ENCODE measurements at regions not wholly inside any gene's neighbourhood (a gene's known extent, or its start where the extent isn't known, plus 50 kb on each side); places are given as distances from the start of the nearest gene placed in this dataset.

DNA sequence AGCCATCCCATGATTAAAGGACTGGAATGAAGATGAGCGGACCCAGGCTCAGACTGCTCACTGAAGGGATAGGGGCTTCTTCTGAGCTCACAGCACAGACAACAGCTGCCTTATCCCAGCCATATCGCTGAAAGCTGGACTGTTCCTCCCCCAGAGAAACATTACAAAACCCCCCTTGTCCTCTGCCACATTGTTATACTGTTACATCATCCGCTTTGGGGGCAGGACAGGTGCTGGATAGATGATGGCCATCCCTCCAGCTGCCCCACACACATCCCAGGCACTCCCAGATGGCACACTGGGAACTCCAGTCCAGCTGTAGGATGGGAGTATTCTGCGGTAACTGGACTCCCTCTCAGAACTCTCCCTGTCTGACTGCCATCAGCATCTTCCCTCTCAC lies 58.7 kb upstream of the BTRC start:
- Histone ChIP-seq H3K36me3 (no peaks in the 10 kb centered on the region), H3K9me3 (no peaks in the 10 kb centered on the region), H3K27me3 (peaks cover 0 to 55% (median 13%) of the 10 kb centered on the region in 9 donors), H3K4me1 (peaks cover 0 to 30% (median 9%) of the 10 kb centered on the region in 12 donors), H3K4me3 (no peak overlapping the region), H3K27ac (no peak overlapping the region)
- intact Hi-C loops (cut with DNase I), result loop anchor here in 1 of 10 donors (10.0 kb wide), 2 partner anchors 80 to 280 kb away; no protein-coding TSS in a partner anchor
- TF ChIP-seq POLR2A (IDR thresholded peaks at IDR 0.05) (no peak), CTCF (IDR thresholded peaks at IDR 0.05) (no peak)
- 54 to 76% (median 69%) methylated on average over 4 of the region's 4 CpGs for WGBS, 4 donors
- DNase-seq (no peak), ATAC-seq (no peak)

DNA sequence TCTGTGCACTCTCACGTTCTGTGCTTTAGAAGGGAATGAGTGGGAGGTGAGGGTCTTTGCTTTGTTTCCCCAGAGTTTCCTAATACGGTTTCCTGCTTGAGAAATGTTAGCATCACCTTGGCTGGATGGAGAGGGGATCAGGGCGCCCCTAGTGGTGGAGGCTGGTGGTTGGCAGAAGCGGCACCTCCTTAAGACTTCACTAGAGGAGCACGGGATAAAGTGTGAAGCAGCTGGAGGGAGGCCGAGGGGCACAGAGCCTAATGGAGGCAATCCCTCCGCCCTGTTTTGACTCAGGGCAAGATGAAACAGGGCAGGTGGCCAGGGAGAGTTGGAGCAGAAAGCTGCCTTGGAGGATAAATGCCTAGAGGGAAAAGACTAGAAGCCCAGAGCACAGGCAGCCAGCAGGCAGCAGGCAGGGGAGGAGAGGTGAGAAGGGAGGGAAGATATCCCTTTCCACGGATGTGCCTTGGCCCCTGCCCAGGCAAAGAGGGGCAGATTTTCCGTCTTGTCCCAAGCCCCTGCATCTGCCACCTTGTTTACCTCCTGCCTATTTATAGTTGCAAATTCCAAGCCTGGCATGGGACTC lies 56.0 kb upstream of the BTRC start:
- WGBS, 4 donors, result 1 to 5% (median 3%) methylated on average over 9 of the region's 9 CpGs
- DNase-seq (peak in 4 of 5 donors; percentile 25 to 75 (median 33)), ATAC-seq (peak in 3 of 4 donors; percentile 25 to 48 (median 37))
- H3K27me3 ChIP-seq, result peaks cover 0 to 38% (median 3%) of the 10 kb centered on the region in 9 donors
- no peaks in the 10 kb centered on the region for H3K9me3 ChIP-seq
- intact Hi-C loops (cut with DNase I), result loop anchor here in 1 of 10 donors (10.0 kb wide), 2 partner anchors 83 to 277 kb away; no protein-coding TSS in a partner anchor
- no peak overlapping the region for H3K4me3 ChIP-seq
- peak; percentile 66 to 89 (median 76) for TF ChIP-seq CTCF (IDR thresholded peaks at IDR 0.05)
- no peak for TF ChIP-seq POLR2A (IDR thresholded peaks at IDR 0.05)
- peaks cover 0 to 11% (median 0%) of the 10 kb centered on the region in 12 donors for H3K4me1 ChIP-seq
- H3K36me3 ChIP-seq, result no peaks in the 10 kb centered on the region
- H3K27ac ChIP-seq, result no peak overlapping the region

DNA sequence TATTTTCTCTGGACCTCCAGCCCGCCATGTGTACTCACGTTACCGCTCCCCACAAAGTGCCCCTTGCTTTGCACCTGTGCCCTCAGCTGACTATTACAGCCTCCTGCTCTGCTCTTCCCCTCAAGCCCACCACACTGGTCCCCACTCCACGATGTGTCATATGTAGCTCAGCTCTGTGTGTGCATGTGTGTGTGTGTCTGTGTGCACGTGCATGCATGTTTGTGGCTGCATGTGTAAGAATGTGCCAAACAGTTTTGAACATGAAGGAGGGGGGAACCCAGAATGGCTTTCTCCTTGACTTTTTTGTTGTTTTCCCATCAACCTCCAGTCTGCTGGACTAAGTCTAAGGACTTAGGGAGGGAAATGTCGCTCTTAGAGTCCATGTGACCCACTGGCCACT lies 54.8 kb upstream of the BTRC start:
- intact Hi-C loops (cut with DNase I), result loop anchor here in 1 of 10 donors (10.0 kb wide), 2 partner anchors 84 to 276 kb away; no protein-coding TSS in a partner anchor
- Histone ChIP-seq H3K4me1 (peaks cover 0 to 7% (median 0%) of the 10 kb centered on the region in 12 donors), H3K4me3 (no peak overlapping the region), H3K27ac (no peak overlapping the region), H3K27me3 (peaks cover 0 to 32% (median 3%) of the 10 kb centered on the region in 9 donors), H3K9me3 (no peaks in the 10 kb centered on the region), H3K36me3 (no peaks in the 10 kb centered on the region)
- no peak for DNase-seq
- 83 to 94% (median 88%) methylated on average over 6 of the region's 6 CpGs for WGBS, 4 donors
- TF ChIP-seq CTCF (IDR thresholded peaks at IDR 0.05), result no peak
- no peak for TF ChIP-seq POLR2A (IDR thresholded peaks at IDR 0.05)
- ATAC-seq, result no peak

DNA sequence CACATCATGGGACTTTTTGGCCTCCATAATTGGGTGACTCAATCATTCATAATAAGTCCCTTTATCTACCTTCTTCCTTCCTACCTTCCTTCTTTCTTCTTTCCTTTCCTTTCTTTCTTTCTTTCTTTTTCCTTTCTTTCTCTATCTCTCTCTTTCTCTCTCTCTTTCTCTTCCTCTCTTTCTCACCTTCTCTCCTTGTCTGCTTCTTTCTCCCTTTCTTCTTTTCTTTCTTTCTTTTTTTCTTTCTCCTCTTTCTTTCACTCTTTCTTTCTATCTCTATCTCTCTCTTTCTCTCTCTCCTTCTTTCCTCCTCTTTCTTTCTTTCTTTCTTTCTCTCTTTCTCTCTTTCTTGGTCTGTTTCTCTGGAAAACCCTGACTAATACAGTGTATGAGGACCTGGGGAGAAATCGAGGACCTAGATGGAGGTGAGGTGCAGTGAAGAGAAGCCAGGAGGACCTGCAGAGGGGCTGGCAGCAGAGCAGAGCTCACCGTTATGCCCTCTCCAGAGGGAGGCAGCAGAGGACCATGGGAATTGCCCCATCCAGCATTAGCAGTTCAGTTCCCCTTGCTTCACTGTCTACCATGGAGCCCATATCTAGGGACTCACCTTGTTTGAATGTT lies 52.7 kb upstream of the BTRC start:
- H3K27me3 ChIP-seq, result peaks cover 0 to 24% (median 3%) of the 10 kb centered on the region in 9 donors
- H3K36me3 ChIP-seq, result no peaks in the 10 kb centered on the region
- intact Hi-C loops (cut with DNase I), result loop anchor here in 9 of 10 donors (2.0 to 10.0 kb wide), 7 partner anchors 141 to 271 kb away; no protein-coding TSS in a partner anchor
- ATAC-seq (peak; percentile 79 to 86 (median 85)), DNase-seq (peak in 3 of 5 donors; percentile 26 to 41 (median 34))
- H3K4me1 ChIP-seq, result peaks cover 0 to 7% (median 0%) of the 10 kb centered on the region in 12 donors
- H3K9me3 ChIP-seq, result no peaks in the 10 kb centered on the region
- TF ChIP-seq POLR2A (IDR thresholded peaks at IDR 0.05) (no peak), CTCF (IDR thresholded peaks at IDR 0.05) (peak; percentile 29 to 59 (median 48))
- no peak overlapping the region for H3K4me3 ChIP-seq
- WGBS, 4 donors, result 28 to 43% (median 31%) methylated on average over 2 of the region's 2 CpGs
- H3K27ac ChIP-seq, result no peak overlapping the region
